HG03439 (cell line): ENCODE measurements at regions not wholly inside any gene's neighbourhood (a gene's known extent, or its start where the extent isn't known, plus 50 kb on each side); places are given as distances from the start of the nearest gene placed in this dataset.

Source experiments
- ATAC-seq: cut with Tn5 transposase; IDR thresholded peaks from one replicate; pipeline ENCODE4 v1.9.1; 2021; ENCODE audit warnings: mild to moderate bottlenecking, moderate library complexity; ENCODE audit not compliant: unreplicated experiment

GRCh38 chr4:96295143-96295741 is 455.3 kb downstream of the PDHA2 start:
- ATAC-seq = no peak

DNA sequence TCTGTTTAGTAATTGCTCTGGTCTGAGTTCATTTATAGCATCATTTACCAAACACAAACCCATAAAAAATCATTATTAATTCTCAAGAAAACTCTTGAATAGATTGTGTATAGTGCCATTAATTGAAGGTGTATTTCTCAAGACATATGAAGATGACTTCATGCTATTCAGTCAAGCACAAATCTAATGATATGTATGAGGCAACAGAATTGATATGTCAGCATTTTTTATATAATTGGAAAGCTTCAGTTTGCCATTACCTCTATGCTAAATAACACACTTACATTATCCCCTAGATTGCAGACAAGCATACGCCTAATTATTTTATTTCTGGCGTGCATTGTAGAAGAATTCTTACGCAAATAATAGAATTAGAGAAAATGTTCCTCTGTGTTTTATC is 461.8 kb downstream of the PDHA2 start:
- ATAC-seq = no peak

DNA sequence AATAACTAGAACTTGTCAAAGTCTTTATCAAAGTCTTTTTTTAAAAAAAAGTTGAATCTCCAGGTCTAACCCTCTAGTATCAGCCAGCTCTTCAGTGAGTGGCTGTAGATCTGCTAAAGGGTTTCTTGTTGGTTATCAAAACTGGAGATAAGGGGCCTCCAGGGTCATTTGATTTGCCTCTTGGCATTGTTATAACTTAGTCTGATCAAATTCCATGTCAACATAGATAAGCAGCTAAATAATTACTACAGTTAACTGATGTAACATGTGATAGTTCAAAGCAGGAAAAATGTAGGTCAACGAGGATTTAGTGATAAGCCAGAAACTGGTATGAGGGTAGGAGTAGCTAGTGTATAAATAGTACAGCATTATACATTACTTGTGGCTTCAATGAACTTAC is 465.1 kb downstream of the PDHA2 start:
- ATAC-seq = no peak

DNA sequence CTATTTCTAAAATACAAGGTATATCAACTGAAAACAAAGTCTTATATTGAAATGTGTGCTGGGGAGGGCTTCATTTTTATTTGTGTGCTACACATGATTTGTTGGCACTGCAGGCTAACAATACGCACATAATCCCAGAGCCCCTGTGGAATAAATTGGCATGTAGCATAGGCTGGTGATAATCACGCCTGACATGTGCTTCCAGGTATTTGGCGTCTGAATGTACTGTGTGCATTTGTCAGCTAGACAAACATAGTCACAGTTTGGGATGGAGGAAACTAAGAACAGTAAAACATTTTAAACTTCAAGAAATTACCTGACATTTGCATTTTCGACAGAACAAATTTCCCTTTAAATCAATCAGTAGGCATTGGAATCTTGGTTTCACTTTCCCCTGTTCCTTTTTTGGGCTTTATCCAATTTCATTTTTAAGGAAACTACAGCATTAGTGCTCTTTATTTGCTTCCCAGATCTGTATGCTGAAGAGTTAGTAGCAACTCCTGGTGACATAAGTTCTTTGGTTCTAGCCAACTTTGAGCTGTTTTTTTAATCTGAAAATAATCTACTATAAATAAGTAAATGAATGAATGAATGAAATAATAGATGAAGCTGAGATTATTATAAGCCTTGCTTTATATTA is 472.3 kb downstream of the PDHA2 start:
- ATAC-seq = no peak

- no peak for ATAC-seq
Observed at GRCh38 chr4:96315815-96316214, 475.9 kb downstream of the PDHA2 start.

- ATAC-seq = no peak
Observed at GRCh38 chr4:96316776-96317175, 476.9 kb downstream of the PDHA2 start.

GRCh38 chr4:96317891-96318290 is 478.0 kb downstream of the PDHA2 start:
- no peak for ATAC-seq

DNA sequence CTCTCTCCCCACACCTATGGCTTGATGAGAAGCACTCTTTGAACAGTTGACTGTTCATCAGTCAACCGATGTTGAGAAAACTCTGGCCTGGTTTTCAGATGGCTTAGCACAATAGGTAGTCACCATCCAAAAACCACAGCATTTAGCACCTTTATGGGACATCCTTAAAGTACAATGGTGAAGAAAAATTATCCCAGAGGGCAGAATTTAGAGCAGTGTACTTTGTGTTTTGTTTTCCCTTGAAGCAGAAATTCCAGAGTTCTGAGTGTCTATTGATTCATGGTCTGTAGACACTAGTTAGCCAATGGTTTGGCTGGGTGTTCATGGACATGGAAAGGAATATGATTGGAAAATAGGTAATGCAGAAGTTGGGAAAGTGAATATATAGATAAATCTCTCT is 487.0 kb downstream of the PDHA2 start:
- ATAC-seq = no peak

DNA sequence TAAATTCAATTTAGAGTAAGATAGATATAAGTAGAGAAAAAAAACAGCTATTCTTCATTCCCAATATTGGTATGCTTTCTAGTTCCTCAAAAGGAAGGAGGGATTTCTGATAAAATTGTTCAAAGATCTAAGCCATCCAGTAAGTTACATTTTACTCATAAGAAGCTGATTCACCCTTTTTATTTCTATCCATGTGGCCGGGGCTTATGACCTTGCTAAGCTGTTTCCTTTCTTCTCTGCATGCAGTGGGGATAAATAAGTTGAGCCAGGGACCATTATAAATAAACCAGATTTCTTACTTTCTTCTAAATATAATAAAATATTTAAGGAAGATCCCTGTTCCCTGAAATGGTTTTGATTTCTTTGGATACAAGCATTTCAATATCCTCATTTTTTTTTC is 502.3 kb downstream of the PDHA2 start:
- no peak for ATAC-seq

- no peak for ATAC-seq
Observed at GRCh38 chr4:96342790-96343455, 503.0 kb downstream of the PDHA2 start.

- no peak for ATAC-seq
Observed at GRCh38 chr4:96343836-96344235, 503.9 kb downstream of the PDHA2 start.

DNA sequence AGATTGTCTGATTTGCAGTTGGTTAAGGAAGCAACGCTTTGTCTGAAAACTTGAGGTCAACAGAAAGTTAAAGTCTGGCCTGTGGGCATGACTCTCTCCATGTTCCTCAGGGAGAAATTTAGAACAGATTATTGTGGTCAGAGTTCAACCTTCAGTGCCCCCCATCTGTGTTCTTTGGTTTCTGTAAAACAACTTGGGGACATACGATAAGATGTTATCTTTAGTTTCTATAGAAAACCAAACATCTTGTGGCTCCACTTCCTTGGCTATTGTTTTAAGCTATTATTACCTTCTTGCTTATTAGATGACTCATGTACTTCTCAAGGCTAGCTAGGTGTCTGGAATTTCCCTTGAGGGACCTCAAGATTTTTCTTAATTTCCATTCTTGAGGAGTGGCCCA is 507.7 kb downstream of the PDHA2 start:
- ATAC-seq = no peak

- no peak for ATAC-seq
Observed at GRCh38 chr4:96352051-96352517, 512.2 kb downstream of the PDHA2 start.

DNA sequence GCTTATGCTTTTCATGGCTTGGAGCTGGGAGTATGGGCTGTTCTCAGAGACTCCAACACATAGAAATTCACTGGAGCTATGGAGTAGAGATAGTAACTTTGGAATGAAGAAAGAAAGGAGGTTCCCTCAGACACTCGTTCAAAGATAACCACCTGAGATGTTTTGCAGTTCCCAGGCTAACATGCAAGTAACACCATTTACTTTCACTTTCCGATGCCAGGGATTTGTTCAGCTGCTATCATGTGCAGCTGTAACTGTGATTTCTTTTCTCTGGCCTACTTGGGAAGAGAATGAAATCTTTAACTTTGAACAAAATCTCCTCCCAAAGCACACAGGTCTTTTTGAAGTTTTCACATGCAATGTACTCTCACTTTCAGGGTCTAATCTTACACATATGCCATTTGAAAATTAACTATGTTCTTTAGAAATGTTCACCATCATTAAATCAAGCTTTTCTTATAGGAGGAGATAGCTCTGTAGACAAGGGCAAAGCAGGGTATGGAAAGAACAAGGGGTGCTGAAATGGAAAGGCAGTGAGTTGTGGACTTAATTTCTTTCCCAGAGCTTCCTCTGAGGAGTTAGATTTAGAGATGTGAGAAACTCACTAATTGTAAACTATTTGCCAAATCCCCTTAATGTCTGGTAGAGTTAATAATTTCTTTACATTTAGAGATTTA is 514.3 kb downstream of the PDHA2 start:
- no peak for ATAC-seq

GRCh38 chr4:96355414-96355813 is 515.5 kb downstream of the PDHA2 start:
- ATAC-seq = no peak

DNA sequence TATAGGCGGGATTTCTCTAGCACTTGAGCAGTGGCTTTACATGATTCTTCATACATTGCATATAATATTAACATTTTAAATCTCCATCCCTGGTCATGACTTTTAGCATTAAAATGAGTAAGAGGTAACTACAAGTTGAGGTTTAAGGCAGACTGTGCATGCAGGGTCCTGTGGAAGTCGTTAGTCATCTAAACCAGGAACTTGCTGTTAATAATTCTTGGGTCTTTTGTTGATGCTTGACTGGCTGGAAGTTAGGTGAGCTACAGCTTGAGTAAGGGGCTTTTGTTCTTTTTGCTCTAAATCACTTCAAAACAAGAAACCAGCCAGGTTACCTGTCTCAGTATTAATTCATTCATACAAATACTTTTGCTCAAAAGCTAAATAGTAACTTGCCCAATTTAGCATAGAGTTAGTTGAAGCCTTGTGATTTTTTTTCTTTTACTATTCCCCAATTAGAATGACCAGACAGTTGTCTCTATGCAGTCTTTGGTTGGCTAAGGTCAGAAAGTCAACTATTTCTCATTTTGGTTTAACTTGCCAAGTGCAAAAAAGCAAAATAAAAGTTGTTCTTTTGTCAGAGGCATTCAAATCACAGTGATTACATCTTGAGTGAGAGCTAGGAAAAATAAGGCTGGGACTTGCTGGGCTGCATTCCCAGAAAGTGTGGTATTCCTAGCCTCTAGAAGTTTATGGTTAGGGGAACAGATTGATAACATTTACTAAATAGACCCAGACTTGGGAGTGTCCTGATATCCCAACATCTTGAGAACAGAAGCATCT is 516.9 kb downstream of the PDHA2 start:
- ATAC-seq = no peak

DNA sequence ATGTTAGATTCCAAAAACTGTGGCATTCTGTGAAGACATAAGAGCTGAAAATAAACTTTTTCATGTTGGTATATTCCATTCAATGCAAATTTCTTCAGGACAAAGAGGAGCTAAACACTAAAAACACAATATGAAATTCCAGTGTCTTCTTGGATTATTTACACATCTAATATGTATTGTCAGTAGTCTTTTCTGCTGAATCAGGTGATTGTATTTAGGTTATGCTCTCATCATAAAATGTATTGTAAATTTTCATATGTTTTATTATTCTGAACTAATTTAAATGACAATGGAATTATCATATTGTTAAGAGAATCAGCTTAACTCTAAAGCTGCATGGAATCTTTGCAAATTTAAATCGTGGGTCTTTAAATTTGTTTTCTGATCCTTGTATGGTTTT is 526.7 kb downstream of the PDHA2 start:
- ATAC-seq = no peak

GRCh38 chr4:96375367-96375766 is 535.5 kb downstream of the PDHA2 start:
- ATAC-seq = no peak

DNA sequence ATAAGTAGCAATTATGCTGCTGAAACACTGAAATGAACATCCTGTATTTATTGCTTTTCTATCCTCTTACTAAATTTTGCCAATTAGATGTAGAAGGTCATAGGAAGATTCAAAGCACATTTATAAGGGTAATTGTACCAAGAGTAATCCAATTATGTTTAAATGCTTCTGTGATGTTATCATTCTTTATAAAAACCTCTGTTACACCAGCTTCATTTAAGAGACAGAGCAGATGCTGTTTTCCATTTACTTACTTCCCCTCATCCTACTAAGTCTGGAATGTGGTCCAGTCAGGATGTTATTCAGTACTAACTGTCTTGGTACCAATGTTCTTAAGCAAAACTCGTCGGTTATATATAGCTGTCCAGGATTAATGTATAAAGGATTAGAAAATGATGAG is 539.6 kb downstream of the PDHA2 start:
- ATAC-seq = no peak

DNA sequence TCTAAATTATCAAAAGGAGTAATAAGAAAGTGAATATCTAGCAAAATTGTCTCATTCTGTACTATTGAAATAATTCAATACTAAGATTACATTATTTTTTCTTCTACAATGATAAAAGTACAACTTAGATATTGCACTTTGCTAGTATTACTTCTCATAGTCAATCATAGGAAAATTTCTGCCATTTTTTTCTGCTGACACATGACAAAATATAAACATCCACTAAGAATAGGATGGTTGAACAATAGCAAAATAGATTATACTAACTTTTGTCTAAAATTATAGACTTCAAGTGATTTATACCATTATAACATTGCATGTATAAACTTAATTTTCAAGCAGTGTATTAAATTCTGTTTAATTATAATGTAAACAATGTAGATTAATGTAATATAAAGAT is 540.2 kb downstream of the PDHA2 start:
- no peak for ATAC-seq

GRCh38 chr4:96383349-96383748 is 543.5 kb downstream of the PDHA2 start:
- no peak for ATAC-seq
